ENCODE measurements at regions not wholly inside any gene's neighbourhood (a gene's known extent, or its start where the extent isn't known, plus 50 kb on each side); places are given as distances from the start of the nearest gene placed in this dataset.

DNA sequence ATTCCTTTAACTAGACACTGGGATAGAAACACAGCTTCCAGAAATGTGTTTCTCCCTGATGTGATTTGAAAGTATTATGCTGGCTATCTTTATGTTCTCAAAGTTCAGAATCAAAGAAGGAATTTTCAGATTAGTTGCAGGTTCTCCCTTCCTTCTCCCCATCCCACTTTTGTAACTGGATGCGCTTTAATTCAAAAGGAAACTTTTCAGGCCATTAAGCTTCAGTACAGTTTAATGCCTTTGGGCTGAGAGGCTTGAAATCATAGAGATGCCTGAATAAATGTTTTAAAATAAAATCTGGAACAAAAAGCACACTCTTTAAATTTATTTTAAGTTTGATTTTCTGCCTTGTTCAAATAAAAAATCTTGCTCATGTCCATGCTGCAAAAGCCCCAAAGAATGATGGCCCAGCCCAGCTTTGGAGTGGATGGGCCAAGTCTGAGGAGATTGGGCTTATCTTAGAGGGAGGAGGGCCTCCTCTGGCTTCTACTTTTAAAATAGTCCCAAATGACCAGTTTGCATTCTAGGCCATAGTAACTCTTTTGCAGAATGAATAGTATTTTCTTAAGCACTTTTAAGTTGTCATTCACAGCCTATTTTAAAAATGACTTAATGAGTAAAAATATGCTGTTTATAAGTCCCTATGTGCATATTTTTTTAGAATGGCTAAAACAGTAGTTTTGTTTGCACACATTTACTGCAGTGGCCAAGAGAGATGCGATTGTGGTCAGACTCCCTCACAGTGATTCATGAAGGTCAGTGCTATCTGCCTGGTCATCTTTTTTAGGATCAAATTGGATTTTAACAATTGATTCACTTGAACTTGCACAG, 129.2 kb downstream of the MTX2 start:
- H3K36me3 ChIP-seq, result no peaks in the 10 kb centered on the region
- no peaks in the 10 kb centered on the region for H3K27me3 ChIP-seq
- no peaks in the 10 kb centered on the region for H3K4me1 ChIP-seq
- no peaks in the 10 kb centered on the region for H3K9me3 ChIP-seq
- no peak for DNase-seq
- TF ChIP-seq POLR2A (IDR thresholded peaks at IDR 0.05) (no peak), CTCF (IDR thresholded peaks at IDR 0.05) (no peak)
- no peak overlapping the region for H3K4me3 ChIP-seq
- no peak overlapping the region for H3K27ac ChIP-seq

DNA sequence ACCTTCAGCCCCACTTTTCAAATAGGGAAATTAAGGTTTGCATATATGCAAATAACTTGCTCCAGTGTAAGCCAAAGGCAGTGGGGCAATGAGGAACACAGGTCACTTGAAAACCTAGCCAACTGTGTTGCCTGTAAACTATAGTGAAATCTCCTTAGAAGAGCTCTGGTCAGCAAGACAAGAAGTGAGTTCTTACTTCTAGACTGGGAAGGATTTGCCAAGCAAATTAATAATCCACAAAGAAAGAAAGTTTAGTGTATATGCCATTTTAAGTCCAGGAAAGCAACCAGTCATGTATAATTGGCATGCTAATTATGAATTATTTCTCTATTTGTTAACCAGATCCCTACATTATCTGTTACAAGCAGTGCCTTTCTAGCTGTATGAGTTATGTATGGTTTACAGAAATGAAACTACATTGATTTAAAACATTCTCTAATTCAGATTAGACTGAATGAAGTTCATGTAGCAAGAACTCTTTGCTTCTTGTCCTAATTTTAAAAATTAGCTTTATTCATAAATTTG, 129.9 kb downstream of the MTX2 start:
- H3K4me3 ChIP-seq, result no peak overlapping the region
- H3K4me1 ChIP-seq, result no peaks in the 10 kb centered on the region
- H3K9me3 ChIP-seq, result no peaks in the 10 kb centered on the region
- no peaks in the 10 kb centered on the region for H3K36me3 ChIP-seq
- TF ChIP-seq CTCF (IDR thresholded peaks at IDR 0.05), result no peak
- TF ChIP-seq POLR2A (IDR thresholded peaks at IDR 0.05), result no peak
- DNase-seq, result no peak
- H3K27me3 ChIP-seq, result no peaks in the 10 kb centered on the region
- H3K27ac ChIP-seq, result no peak overlapping the region

DNA sequence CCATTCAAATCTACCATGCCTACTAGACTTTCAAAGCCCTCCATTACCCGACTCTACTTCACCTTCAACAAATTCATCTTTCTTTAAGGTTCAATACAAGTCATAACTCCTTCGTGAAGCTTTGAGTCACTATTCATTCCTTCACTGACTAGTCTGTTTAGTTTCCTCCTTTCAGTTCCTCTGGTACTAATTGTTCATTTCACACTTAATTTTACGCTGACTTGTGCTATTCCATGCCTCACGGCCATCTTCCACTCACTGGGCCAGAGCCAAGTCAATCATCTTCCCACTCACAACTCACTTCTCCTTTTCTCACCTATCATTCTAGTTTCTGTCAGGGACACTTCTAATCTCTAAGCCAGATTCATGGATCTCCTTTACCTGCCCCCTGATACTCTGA, 136.2 kb downstream of the MTX2 start:
- H3K27me3 ChIP-seq, result no peaks in the 10 kb centered on the region
- TF ChIP-seq CTCF (IDR thresholded peaks at IDR 0.05), result no peak
- no peak for TF ChIP-seq POLR2A (IDR thresholded peaks at IDR 0.05)

GRCh38 chr2:176407706-176408105, 138.5 kb downstream of the MTX2 start:
- Histone ChIP-seq H3K4me3 (no peak overlapping the region), H3K9me3 (no peaks in the 10 kb centered on the region), H3K27ac (no peak overlapping the region), H3K4me1 (no peaks in the 10 kb centered on the region), H3K36me3 (no peaks in the 10 kb centered on the region), H3K27me3 (no peaks in the 10 kb centered on the region)
- TF ChIP-seq CTCF (IDR thresholded peaks at IDR 0.05) (no peak), POLR2A (IDR thresholded peaks at IDR 0.05) (no peak)
- DNase-seq, result no peak

More for the DNA sequence above, 136.2 kb downstream of the MTX2 start:
- no peaks in the 10 kb centered on the region for H3K36me3 ChIP-seq
- no peaks in the 10 kb centered on the region for H3K4me1 ChIP-seq
- DNase-seq, result no peak
- H3K4me3 ChIP-seq, result no peak overlapping the region
- H3K27ac ChIP-seq, result no peak overlapping the region
- no peaks in the 10 kb centered on the region for H3K9me3 ChIP-seq

- no peak overlapping the region for H3K4me3 ChIP-seq
These were observed 140.4 kb downstream of the MTX2 start for GRCh38 chr2:176409671-176410070.

More at GRCh38 chr2:176409671-176410070, 140.4 kb downstream of the MTX2 start:
- Histone ChIP-seq H3K9me3 (no peaks in the 10 kb centered on the region), H3K4me1 (no peaks in the 10 kb centered on the region), H3K36me3 (no peaks in the 10 kb centered on the region), H3K27me3 (no peaks in the 10 kb centered on the region), H3K27ac (no peak overlapping the region)
- no peak for DNase-seq
- no peak for TF ChIP-seq POLR2A (IDR thresholded peaks at IDR 0.05)
- TF ChIP-seq CTCF (IDR thresholded peaks at IDR 0.05), result no peak

Measured in Peyer's patch (tissue), 4 donors.